Peyer's patch (tissue), 4 donors: ENCODE measurements at regions not wholly inside any gene's neighbourhood (a gene's known extent, or its start where the extent isn't known, plus 50 kb on each side); places are given as distances from the start of the nearest gene placed in this dataset.

Source experiments
- CTCF ChIP-seq, 6 experiments: fragments of 450-650 bp in 4 of 6; fragments of 200-600 bp in 2 of 6; sonication (generic) in 1 of 6; IDR thresholded peaks; one replicate each; pipeline ENCODE4 v1.5.1; 2017 to 2019; ENCODE audit warnings: antibody characterized with exemption in 6 of 6, mild to moderate bottlenecking in 3 of 6, moderate library complexity in 1 of 6
- POLR2A ChIP-seq, 2 donors: fragments of 450-650 bp; IDR thresholded peaks; one replicate each; pipeline ENCODE4 v1.5.1; 2017; ENCODE audit warnings: antibody characterized with exemption in 2 of 2, mild to moderate bottlenecking in 2 of 2, moderate library complexity in 2 of 2

- no peak for TF ChIP-seq CTCF (IDR thresholded peaks at IDR 0.05)
- no peak for TF ChIP-seq POLR2A (IDR thresholded peaks at IDR 0.05)
Observed at GRCh38 chr20:19809505-19809904, 51.4 kb downstream of the RIN2 start.
